ENCODE measurements at regions not wholly inside any gene's neighbourhood (a gene's known extent, or its start where the extent isn't known, plus 50 kb on each side); places are given as distances from the start of the nearest gene placed in this dataset.
A peak's percentile ranks its signal among the peaks of the same experiment; 100 is the strongest.

- no CpG with 5 or more reads among the region's 11 CpGs for WGBS (ENCODE audit: extremely low coverage, insufficient read length, low lambda C conversion rate)
- no peak overlapping the region for H3K4me3 Mint-ChIP-seq
- H3K4me1 Mint-ChIP-seq, result peaks cover 0 to 17% of the 10 kb centered on the region in 2 experiments; a peak in 1 of 4 replicates
- Histone ChIP-seq H4K5ac (ENCODE audit: insufficient read length, low read depth, low read length) (no peak overlapping the region), H3T11ph (ENCODE audit: low read length) (no peak overlapping the region), H3K4ac (ENCODE audit: low read depth, low read length) (no peak overlapping the region), H3K9ac (ENCODE audit: extremely low read depth, insufficient read length, low read length) (no peak overlapping the region), H3K27ac (ENCODE audit: insufficient read length, low read depth, low read length) (no peak overlapping the region), H3K14ac (ENCODE audit: insufficient read depth, low read length) (peak overlapping the region; percentile 21; the same call in 1 of the 2 replicates), H4K20me1 (ENCODE audit: control insufficient read depth, insufficient read depth, insufficient read length) (no peaks in the 10 kb centered on the region), H3K79me2 (ENCODE audit: insufficient read depth, low read length) (no peaks in the 10 kb centered on the region), H3K56ac (ENCODE audit: insufficient read length, low read depth, low read length) (no peak overlapping the region), H4K8ac (replicated peaks; ENCODE audit: insufficient read length, low read depth, low read length) (no peak overlapping the region), H3K23me2 (ENCODE audit: insufficient read length, low read depth, low read length, poor library complexity, severe bottlenecking) (no peaks in the 10 kb centered on the region), H3K23ac (ENCODE audit: insufficient read length, low read depth, low read length) (no peak overlapping the region), H2BK5ac (ENCODE audit: insufficient read length, low read length) (no peak overlapping the region), H2AK5ac (ENCODE audit: insufficient read length, low read length) (no peak overlapping the region), H2BK15ac (ENCODE audit: low read depth, low read length) (no peak overlapping the region), H3K27me3 (ENCODE audit: insufficient read depth, low read length) (no peaks in the 10 kb centered on the region), H2AFZ (ENCODE audit: low read length) (no peak overlapping the region), H3K79me1 (ENCODE audit: insufficient read depth, low read depth, low read length, poor library complexity, severe bottlenecking) (no peaks in the 10 kb centered on the region), H3K18ac (ENCODE audit: insufficient read length, low read depth, low read length) (no peak overlapping the region), H2BK12ac (ENCODE audit: insufficient read length, low read depth, low read length) (no peak overlapping the region), H2BK20ac (ENCODE audit: low read depth, low read length, poor library complexity, severe bottlenecking) (no peak overlapping the region), H3K4me2 (ENCODE audit: insufficient read depth, insufficient read length, low read length) (no peak overlapping the region), H2BK120ac (ENCODE audit: low read depth, low read length, poor library complexity, severe bottlenecking) (no peak overlapping the region), H4K91ac (ENCODE audit: insufficient read length, low read depth, low read length) (no peak overlapping the region), H3K9me3 (ENCODE audit: control insufficient read depth, low read depth, low read length) (no peaks in the 10 kb centered on the region), H3K4me1 (ENCODE audit: insufficient read depth, low read length) (no peaks in the 10 kb centered on the region)
- H3K27me3 Mint-ChIP-seq (ENCODE audit: low read depth), result peaks cover 7% of the 10 kb centered on the region
- H3K27ac Mint-ChIP-seq, result no peak overlapping the region
- peaks cover 0 to 12% (median 3%) of the 10 kb centered on the region in 3 experiments; a peak in 4 of 7 replicates for H3K36me3 Mint-ChIP-seq (ENCODE audit: insufficient read depth in 1 of 3, low read depth in 3 of 3)
- TF ChIP-seq, protein P1, sequence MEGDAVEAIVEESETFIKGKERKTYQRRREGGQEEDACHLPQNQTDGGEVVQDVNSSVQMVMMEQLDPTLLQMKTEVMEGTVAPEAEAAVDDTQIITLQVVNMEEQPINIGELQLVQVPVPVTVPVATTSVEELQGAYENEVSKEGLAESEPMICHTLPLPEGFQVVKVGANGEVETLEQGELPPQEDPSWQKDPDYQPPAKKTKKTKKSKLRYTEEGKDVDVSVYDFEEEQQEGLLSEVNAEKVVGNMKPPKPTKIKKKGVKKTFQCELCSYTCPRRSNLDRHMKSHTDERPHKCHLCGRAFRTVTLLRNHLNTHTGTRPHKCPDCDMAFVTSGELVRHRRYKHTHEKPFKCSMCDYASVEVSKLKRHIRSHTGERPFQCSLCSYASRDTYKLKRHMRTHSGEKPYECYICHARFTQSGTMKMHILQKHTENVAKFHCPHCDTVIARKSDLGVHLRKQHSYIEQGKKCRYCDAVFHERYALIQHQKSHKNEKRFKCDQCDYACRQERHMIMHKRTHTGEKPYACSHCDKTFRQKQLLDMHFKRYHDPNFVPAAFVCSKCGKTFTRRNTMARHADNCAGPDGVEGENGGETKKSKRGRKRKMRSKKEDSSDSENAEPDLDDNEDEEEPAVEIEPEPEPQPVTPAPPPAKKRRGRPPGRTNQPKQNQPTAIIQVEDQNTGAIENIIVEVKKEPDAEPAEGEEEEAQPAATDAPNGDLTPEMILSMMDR (conservative IDR thresholded peaks at IDR 0.05), result no peak
- no peak for DNase-seq
- peaks cover 6 to 13% of the 10 kb centered on the region in 2 experiments; a peak in 4 of 5 replicates for H3K9me3 Mint-ChIP-seq
Measured at GRCh38 chr3:127096256-127097071, 96.5 kb upstream of the PRR23E start.

All from H9 (cell line).